ENCODE measurements at regions not wholly inside any gene's neighbourhood (a gene's known extent, or its start where the extent isn't known, plus 50 kb on each side); places are given as distances from the start of the nearest gene placed in this dataset.

GRCh38 chr7:84412161-84412969 lies 217.8 kb upstream of the SEMA3A start:
- peak; percentile 15 to 90 for DNase-seq (ENCODE audit: low read depth in 2 of 2)

GRCh38 chr7:84399661-84400060 lies 205.1 kb upstream of the SEMA3A start:
- DNase-seq (ENCODE audit: low read depth in 2 of 2): no peak

GRCh38 chr7:84394219-84394618 lies 199.6 kb upstream of the SEMA3A start:
- no peak for DNase-seq (ENCODE audit: low read depth in 2 of 2)

GRCh38 chr7:84393786-84394185 lies 199.2 kb upstream of the SEMA3A start:
- no peak for DNase-seq (ENCODE audit: low read depth in 2 of 2)

GRCh38 chr7:84390845-84391244 lies 196.3 kb upstream of the SEMA3A start:
- no peak for DNase-seq (ENCODE audit: low read depth in 2 of 2)

- DNase-seq (ENCODE audit: low read depth in 2 of 2): no peak
These were observed 194.7 kb upstream of the SEMA3A start for GRCh38 chr7:84389242-84389641.

GRCh38 chr7:84387595-84387994 lies 193.0 kb upstream of the SEMA3A start:
- DNase-seq (ENCODE audit: low read depth in 2 of 2): no peak

GRCh38 chr7:84384417-84384816 lies 189.8 kb upstream of the SEMA3A start:
- DNase-seq (ENCODE audit: low read depth in 2 of 2): peak in 1 of 2 donors; percentile 1

- no peak for DNase-seq (ENCODE audit: low read depth in 2 of 2)
These were observed 184.9 kb upstream of the SEMA3A start for GRCh38 chr7:84379446-84379845.

- DNase-seq (ENCODE audit: low read depth in 2 of 2): no peak
These were observed 178.1 kb upstream of the SEMA3A start for GRCh38 chr7:84372712-84373111.

- DNase-seq (ENCODE audit: low read depth in 2 of 2): peak in 1 of 2 donors; percentile 70
These were observed 177.6 kb upstream of the SEMA3A start for GRCh38 chr7:84372155-84372621.

GRCh38 chr7:84370114-84370513 lies 175.5 kb upstream of the SEMA3A start:
- DNase-seq (ENCODE audit: low read depth in 2 of 2): no peak

- DNase-seq (ENCODE audit: low read depth in 2 of 2): no peak
These were observed 173.5 kb upstream of the SEMA3A start for GRCh38 chr7:84368122-84368521.

GRCh38 chr7:84364708-84365107 lies 170.1 kb upstream of the SEMA3A start:
- DNase-seq (ENCODE audit: low read depth in 2 of 2): no peak

GRCh38 chr7:84363741-84364140 lies 169.2 kb upstream of the SEMA3A start:
- DNase-seq (ENCODE audit: low read depth in 2 of 2): no peak

- DNase-seq (ENCODE audit: low read depth in 2 of 2): no peak
These were observed 168.2 kb upstream of the SEMA3A start for GRCh38 chr7:84362828-84363227.

- DNase-seq (ENCODE audit: low read depth in 2 of 2): no peak
These were observed 167.8 kb upstream of the SEMA3A start for GRCh38 chr7:84362360-84362759.

GRCh38 chr7:84354866-84355265 lies 160.3 kb upstream of the SEMA3A start:
- DNase-seq (ENCODE audit: low read depth in 2 of 2): no peak

- no peak for DNase-seq (ENCODE audit: low read depth in 2 of 2)
These were observed 159.4 kb upstream of the SEMA3A start for GRCh38 chr7:84354030-84354429.

GRCh38 chr7:84339306-84339705 lies 144.7 kb upstream of the SEMA3A start:
- DNase-seq (ENCODE audit: low read depth in 2 of 2): no peak

- peak in 1 of 2 donors; percentile 36 for DNase-seq (ENCODE audit: low read depth in 2 of 2)
These were observed 142.8 kb upstream of the SEMA3A start for GRCh38 chr7:84337429-84337828.

GRCh38 chr7:84336766-84337165 lies 142.2 kb upstream of the SEMA3A start:
- no peak for DNase-seq (ENCODE audit: low read depth in 2 of 2)

- peak in 1 of 2 donors; percentile 1 for DNase-seq (ENCODE audit: low read depth in 2 of 2)
These were observed 141.7 kb upstream of the SEMA3A start for GRCh38 chr7:84336303-84336702.
